ENCODE measurements at regions not wholly inside any gene's neighbourhood (a gene's known extent, or its start where the extent isn't known, plus 50 kb on each side); places are given as distances from the start of the nearest gene placed in this dataset.

GRCh38 chr13:29713839-29714238, 118.4 kb upstream of the SLC7A1 start:
- in situ Hi-C loops (cut with MboI; ENCODE audit: low sequenced_read_pairs): loop anchor here (25.0 kb wide), 1 partner anchor 202 kb away; no protein-coding TSS in a partner anchor

GRCh38 chr13:29711776-29712175, 116.3 kb upstream of the SLC7A1 start:
- in situ Hi-C loops (cut with MboI; ENCODE audit: low sequenced_read_pairs): loop anchor here (25.0 kb wide), 1 partner anchor 199 kb away; no protein-coding TSS in a partner anchor

DNA sequence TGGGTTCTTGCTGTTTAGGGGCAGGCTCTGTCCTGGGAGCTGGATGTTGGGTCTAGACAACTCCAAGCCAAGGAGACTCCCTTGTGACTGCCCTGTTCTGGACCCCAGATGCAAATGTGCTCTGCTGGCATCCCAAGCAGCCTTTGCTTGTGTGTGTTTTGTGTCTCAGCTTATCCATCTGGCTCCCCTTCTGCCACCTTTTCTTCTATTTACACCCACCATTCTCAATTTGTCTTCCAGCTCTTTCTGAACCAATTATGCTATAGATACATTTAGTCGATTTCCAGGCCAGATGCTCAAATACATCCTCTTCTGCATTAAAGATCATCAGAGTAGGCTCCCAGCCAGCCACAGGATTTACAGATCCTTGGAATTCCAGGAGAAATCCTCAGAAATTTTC, 115.0 kb upstream of the SLC7A1 start:
- in situ Hi-C loops (cut with MboI; ENCODE audit: low sequenced_read_pairs): loop anchor here (25.0 kb wide), 1 partner anchor 198 kb away; no protein-coding TSS in a partner anchor

DNA sequence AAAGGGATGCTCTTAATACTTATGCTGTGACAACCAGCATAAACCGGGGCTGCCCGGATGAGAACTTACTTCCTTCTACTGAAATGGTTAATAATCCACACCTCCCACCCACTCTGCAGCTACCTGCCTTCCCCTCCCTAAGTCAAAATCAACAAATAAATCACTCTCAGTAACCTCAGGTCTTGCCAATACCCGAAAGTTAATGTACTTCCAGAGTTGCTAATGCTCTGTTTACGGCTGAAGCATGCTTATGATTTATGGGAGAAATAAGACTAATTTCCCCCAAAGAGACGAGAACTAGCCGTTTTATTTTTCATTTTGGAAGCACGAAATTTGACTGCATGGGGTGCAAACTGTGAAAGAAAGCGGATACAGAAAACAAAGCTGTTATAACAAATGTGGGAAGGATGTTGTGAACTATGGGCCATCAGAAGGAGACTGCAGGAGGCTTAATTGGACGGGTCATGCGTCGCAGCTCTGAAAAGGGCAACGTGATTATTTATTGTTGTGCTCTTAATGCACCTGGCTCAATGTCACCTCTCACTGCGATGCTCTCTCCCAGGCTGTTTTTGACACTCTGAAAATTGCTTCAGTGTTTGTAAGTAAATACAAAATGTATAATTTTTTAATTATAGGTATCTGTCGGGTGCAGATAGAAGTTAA, 114.0 kb upstream of the SLC7A1 start:
- in situ Hi-C loops (cut with MboI; ENCODE audit: low sequenced_read_pairs): loop anchor here (25.0 kb wide), 1 partner anchor 197 kb away; no protein-coding TSS in a partner anchor

- in situ Hi-C loops (cut with MboI; ENCODE audit: low sequenced_read_pairs): loop anchor here (25.0 kb wide), 1 partner anchor 196 kb away; no protein-coding TSS in a partner anchor
Measured at GRCh38 chr13:29707876-29708543, 112.5 kb upstream of the SLC7A1 start.

GRCh38 chr13:29706923-29707322, 111.4 kb upstream of the SLC7A1 start:
- in situ Hi-C loops (cut with MboI; ENCODE audit: low sequenced_read_pairs): loop anchor here (25.0 kb wide), 1 partner anchor 195 kb away; no protein-coding TSS in a partner anchor

DNA sequence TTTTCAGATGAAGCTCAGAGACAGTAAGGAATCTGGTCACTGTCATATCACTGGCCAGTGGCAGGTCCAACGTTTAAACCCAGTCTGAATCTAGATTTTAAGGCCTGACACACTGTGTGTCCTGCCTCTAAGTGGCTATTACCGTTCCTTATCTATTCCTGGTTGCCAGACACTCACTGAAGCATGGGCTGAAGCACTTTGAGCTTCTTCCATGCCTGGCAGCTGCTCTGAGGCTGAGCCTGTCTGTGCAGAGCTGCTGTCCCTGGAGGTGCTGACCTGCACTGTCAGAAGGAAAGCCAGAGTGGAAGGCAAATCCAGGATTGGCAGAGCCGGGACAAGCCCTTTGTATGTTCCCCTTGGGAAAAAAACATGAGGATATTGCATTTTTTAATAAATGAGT, 109.2 kb upstream of the SLC7A1 start:
- in situ Hi-C loops (cut with MboI; ENCODE audit: low sequenced_read_pairs): loop anchor here (25.0 kb wide), 1 partner anchor 192 kb away; no protein-coding TSS in a partner anchor

DNA sequence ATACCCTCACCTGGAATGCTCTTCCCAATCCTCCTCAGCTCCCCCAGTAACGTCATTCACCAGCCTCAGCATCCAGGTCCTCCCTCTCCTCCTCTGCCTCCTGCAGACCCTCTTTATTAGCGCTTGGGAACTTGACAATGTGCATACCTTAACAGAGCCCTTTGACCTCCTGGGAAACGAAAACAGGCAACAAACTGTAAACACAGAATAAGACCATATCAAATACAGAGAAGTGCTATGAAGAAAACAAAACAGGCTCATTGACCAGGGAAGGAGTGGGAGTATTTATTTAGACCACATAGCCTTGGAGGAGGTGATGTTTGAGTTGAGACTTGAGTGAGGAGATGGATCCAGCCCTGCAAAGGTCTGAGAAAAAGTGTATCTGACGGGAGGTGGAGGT, 107.9 kb upstream of the SLC7A1 start:
- in situ Hi-C loops (cut with MboI; ENCODE audit: low sequenced_read_pairs): loop anchor here (25.0 kb wide), 1 partner anchor 191 kb away; no protein-coding TSS in a partner anchor

GRCh38 chr13:29702912-29703351, 107.4 kb upstream of the SLC7A1 start:
- in situ Hi-C loops (cut with MboI; ENCODE audit: low sequenced_read_pairs): loop anchor here (25.0 kb wide), 1 partner anchor 191 kb away; no protein-coding TSS in a partner anchor

DNA sequence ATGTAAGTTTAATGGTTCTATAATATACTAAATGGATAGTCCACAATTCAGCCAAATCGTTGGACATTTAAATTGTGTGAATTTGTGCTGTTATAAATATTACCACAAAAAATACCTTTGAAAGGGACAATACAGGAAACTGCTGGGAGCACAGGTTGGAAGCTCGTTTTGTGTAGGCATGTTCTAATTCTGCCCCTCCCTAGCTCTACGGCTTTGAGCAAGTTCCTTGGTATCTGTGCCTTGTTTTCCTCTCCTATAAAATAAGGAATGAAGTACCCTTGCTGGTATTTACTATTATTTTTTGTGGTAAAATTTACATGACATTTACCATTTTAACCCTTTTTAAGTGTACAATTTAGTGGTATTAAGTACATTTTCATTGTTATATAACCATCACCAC, 102.6 kb upstream of the SLC7A1 start:
- in situ Hi-C loops (cut with MboI; ENCODE audit: low sequenced_read_pairs): no loop called here

- in situ Hi-C loops (cut with MboI; ENCODE audit: low sequenced_read_pairs): no loop called here
Measured at GRCh38 chr13:29696606-29697005, 101.1 kb upstream of the SLC7A1 start.

GRCh38 chr13:29693275-29693945, 97.9 kb upstream of the SLC7A1 start:
- in situ Hi-C loops (cut with MboI; ENCODE audit: low sequenced_read_pairs): no loop called here

DNA sequence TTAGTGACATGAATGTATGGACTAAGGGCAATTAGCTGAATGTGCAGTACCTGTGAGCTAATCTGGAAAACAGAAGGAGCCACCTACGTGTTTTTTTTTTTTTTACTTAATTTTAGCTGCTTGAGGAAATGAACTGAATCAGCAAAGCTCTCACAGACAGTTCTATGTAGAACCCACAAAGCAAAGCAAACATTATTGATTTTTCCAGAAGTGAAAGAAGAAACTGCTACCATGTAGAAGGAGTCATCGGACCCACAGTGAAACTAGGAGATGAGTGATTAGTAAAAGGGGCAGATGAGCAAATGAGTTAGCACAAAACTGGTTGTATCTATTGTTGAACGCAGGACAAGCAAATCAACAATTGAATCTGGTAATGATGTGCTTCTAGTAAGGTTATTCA, 94.1 kb upstream of the SLC7A1 start:
- in situ Hi-C loops (cut with MboI; ENCODE audit: low sequenced_read_pairs): no loop called here

DNA sequence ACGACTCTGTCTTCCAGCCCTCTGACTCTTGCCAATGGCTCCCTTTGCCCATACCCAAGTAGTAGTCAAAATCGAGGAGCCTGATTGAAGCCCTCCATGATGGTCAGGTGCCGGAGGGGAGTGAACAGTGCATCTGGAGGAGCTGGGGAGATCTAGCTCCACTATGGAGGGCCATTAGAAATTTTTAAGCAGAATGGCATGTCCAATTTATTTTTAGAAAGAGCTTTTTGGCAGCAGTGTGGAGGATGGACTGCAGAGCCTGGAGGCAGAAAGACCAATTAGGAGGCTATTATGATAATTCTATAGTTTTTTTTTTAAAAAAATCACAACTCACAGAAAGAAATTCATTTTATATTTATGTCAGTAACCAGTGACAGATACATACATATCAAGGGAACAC, 92.7 kb upstream of the SLC7A1 start:
- in situ Hi-C loops (cut with MboI; ENCODE audit: low sequenced_read_pairs): no loop called here

DNA sequence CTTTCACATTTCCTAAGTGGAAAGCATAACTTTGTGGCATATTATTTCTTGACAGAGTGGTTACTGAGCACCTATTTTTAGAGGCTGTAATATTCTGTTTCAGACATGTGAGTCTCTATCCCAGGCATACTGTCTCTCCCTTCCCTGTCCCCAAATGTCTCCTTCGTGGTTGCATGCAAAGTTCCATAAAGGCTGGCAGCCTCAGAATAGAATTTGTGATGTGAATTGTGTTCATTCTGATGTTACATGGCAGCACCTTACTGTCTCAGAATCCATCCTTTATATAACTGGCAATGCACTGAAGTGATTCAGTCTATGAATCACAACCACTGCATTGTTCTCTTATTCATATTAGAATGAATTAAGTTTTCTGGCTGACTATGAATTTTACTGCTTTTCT, 89.0 kb upstream of the SLC7A1 start:
- in situ Hi-C loops (cut with MboI; ENCODE audit: low sequenced_read_pairs): no loop called here

- in situ Hi-C loops (cut with MboI; ENCODE audit: low sequenced_read_pairs): no loop called here
Measured at GRCh38 chr13:29683041-29683440, 87.6 kb upstream of the SLC7A1 start.

- in situ Hi-C loops (cut with MboI; ENCODE audit: low sequenced_read_pairs): no loop called here
Measured at GRCh38 chr13:29681864-29682263, 86.4 kb upstream of the SLC7A1 start.

GRCh38 chr13:29679396-29680053, 84.0 kb upstream of the SLC7A1 start:
- in situ Hi-C loops (cut with MboI; ENCODE audit: low sequenced_read_pairs): no loop called here

GRCh38 chr13:29677627-29678026, 82.1 kb upstream of the SLC7A1 start:
- in situ Hi-C loops (cut with MboI; ENCODE audit: low sequenced_read_pairs): no loop called here

DNA sequence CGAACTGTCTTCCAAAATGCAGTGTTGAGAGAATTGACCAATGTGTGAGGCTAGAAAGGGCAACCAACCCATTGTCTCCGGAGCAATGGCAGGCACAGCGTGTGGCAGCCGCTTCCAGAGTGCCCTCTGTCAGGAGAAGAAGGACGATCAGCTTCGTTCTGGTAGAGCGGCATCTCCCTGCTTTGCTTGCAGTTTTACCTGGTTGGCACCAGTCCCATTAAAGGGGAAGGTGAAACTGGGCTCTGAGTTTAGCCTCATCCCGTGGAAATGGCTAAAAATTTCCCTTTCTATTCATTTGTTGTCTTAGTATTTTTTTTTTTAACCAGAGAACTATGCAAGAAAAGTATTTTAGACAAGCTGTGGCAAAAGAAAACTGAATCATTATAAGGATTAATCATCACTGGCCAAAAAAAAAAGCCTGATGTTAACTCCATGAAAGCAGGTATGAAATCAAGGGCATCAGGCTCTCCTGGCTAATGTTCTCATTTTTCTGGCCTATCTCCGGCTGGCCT, 81.5 kb upstream of the SLC7A1 start:
- in situ Hi-C loops (cut with MboI; ENCODE audit: low sequenced_read_pairs): no loop called here

DNA sequence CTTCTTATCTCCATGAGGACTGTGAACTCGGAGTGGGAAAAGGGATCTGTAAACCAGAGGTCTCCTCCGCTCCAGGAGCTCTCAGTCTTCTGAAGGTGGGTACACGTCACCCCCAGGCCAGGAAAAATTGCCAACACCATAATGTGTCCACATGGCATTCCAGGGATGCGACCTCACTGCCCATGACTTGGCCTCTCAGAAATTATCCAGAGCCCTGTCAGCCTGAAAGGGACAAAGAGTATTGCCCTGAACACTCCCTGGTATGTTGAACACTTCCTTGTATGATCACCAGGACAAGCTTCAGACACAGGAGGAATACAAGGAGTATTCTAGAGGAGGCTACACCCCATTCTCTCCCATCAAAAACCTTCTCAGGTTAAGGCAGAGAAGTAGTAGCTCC, 81.0 kb upstream of the SLC7A1 start:
- in situ Hi-C loops (cut with MboI; ENCODE audit: low sequenced_read_pairs): no loop called here

Measured in HL-60/S4 (cell line).